Naive thymus-derived CD4-positive, alpha-beta T cell (primary cell): ENCODE measurements at regions not wholly inside any gene's neighbourhood (a gene's known extent, or its start where the extent isn't known, plus 50 kb on each side); places are given as distances from the start of the nearest gene placed in this dataset.
A peak's percentile ranks its signal among the peaks of the same experiment; 100 is the strongest.

Source experiments
- ATAC-seq: fragments of 150-1000 bp; cut with Tn5 transposase; 2 replicates; pipeline ENCODE4 v1.10.0; 2021; ENCODE audit warnings: mild to moderate bottlenecking, moderate library complexity
- CTCF ChIA-PET: fragments of 350-600 bp; sonication (Branson Sonifier 250); formaldehyde crosslinking; loops from one replicate; lab custom pipeline; 2021; ENCODE audit warnings: antibody characterized with exemption; lab: Charles Lee
- POLR2A ChIA-PET: fragments of 350-600 bp; sonication (Branson Sonifier 250); formaldehyde crosslinking; loops from one replicate; lab custom pipeline; 2021; ENCODE audit warnings: antibody characterized with exemption, inconsistent platforms; lab: Charles Lee
- DNase-seq, 9 donors: peaks; one replicate each; pipeline versions ENCODE4 v3.0.0 to v3.0.0-alpha.2; 2020 to 2022; ENCODE audit warnings: mixed read lengths in 1 of 9
- H3K27ac ChIP-seq: one replicate; pipeline ENCODE4 v1.7.0; 2013; ENCODE audit warnings: mild to moderate bottlenecking, low read depth, low read length, moderate library complexity
- H3K27me3 ChIP-seq, 2 donors: one replicate each; pipeline ENCODE4 v1.7.0; 2013; ENCODE audit warnings: low read length in 2 of 2, mild to moderate bottlenecking in 2 of 2, moderate library complexity in 2 of 2; ENCODE audit not compliant: control insufficient read depth in 2 of 2, insufficient read depth in 2 of 2
- H3K36me3 ChIP-seq, 3 experiments: 1 replicate in 2 of 3; 2 replicates in 1 of 3; pipeline ENCODE4 v1.7.0; 2013; ENCODE audit warnings: low read length in 3 of 3, mild to moderate bottlenecking in 3 of 3, moderate library complexity in 1 of 3; ENCODE audit not compliant: insufficient read depth in 3 of 3, control insufficient read depth in 2 of 3
- H3K4me1 ChIP-seq, 2 donors: one replicate each; pipeline ENCODE4 v1.7.0; 2013; ENCODE audit warnings: low read length in 2 of 2, mild to moderate bottlenecking in 2 of 2, moderate library complexity in 1 of 2; ENCODE audit not compliant: control insufficient read depth in 2 of 2, insufficient read depth in 2 of 2
- H3K4me3 ChIP-seq: 2 replicates; pipeline ENCODE4 v1.7.0; 2013; ENCODE audit warnings: mild to moderate bottlenecking, low read length
- H3K9me3 ChIP-seq, 3 experiments: 1 replicate in 2 of 3; 2 replicates in 1 of 3; pipeline ENCODE4 v1.7.0; 2013; ENCODE audit warnings: low read length in 3 of 3; ENCODE audit not compliant: control insufficient read depth in 2 of 3
- H3K27ac Mint-ChIP-seq, 9 donors: one replicate each; pipeline ENCODE4 v1.8.0; 2020 to 2022; ENCODE audit warnings: mixed read lengths in 9 of 9, mild to moderate bottlenecking in 8 of 9, moderate library complexity in 5 of 9, inconsistent platforms in 2 of 9
- H3K27me3 Mint-ChIP-seq, 5 donors: one replicate each; pipeline ENCODE4 v1.8.0; 2021 to 2022; ENCODE audit warnings: mixed read lengths in 5 of 5, mild to moderate bottlenecking in 1 of 5
- H3K36me3 Mint-ChIP-seq, 5 donors: one replicate each; pipeline ENCODE4 v1.8.0; 2020 to 2022; ENCODE audit warnings: mixed read lengths in 5 of 5, mild to moderate bottlenecking in 3 of 5, inconsistent platforms in 1 of 5
- H3K4me1 Mint-ChIP-seq, 7 donors: one replicate each; pipeline ENCODE4 v1.8.0; 2020 to 2022; ENCODE audit warnings: mixed read lengths in 7 of 7, mild to moderate bottlenecking in 3 of 7, inconsistent platforms in 1 of 7
- H3K4me3 Mint-ChIP-seq, 10 donors: one replicate each; pipeline ENCODE4 v1.8.0; 2020 to 2022; ENCODE audit warnings: mild to moderate bottlenecking in 10 of 10, mixed read lengths in 10 of 10, moderate library complexity in 6 of 10, inconsistent platforms in 2 of 10
- H3K9me3 Mint-ChIP-seq, 11 donors: one replicate each; pipeline ENCODE4 v1.8.0; 2020 to 2022; ENCODE audit warnings: mixed read lengths in 11 of 11, mild to moderate bottlenecking in 4 of 11, inconsistent platforms in 1 of 11, moderate library complexity in 1 of 11
- intact Hi-C, 2 donors: fragments of 100-400 bp; cut with micrococcal nuclease; formaldehyde crosslinking; loops; one replicate each; pipeline ENCODE4 v1.15.1; 2023

GRCh38 chr11:106224172-106224571 is 146.7 kb downstream of the AASDHPPT start:
- no peak for DNase-seq

GRCh38 chr11:106228996-106229395 is 151.5 kb downstream of the AASDHPPT start:
- H3K36me3 Mint-ChIP-seq: no peaks in the 10 kb centered on the region
- Histone ChIP-seq H3K36me3 (no peaks in the 10 kb centered on the region), H3K4me3 (no peak overlapping the region), H3K27me3 (no peaks in the 10 kb centered on the region), H3K4me1 (no peaks in the 10 kb centered on the region), H3K27ac (no peak overlapping the region), H3K9me3 (no peaks in the 10 kb centered on the region)
- H3K9me3 Mint-ChIP-seq: peaks cover 5 to 39% (median 13%) of the 10 kb centered on the region in 11 donors
- H3K4me1 Mint-ChIP-seq: no peaks in the 10 kb centered on the region
- no peak overlapping the region for H3K4me3 Mint-ChIP-seq
- ChIA-PET POLR2A (no interaction called here), CTCF (no interaction called here)
- intact Hi-C loops: no loop called here
- no peak overlapping the region for H3K27ac Mint-ChIP-seq
- no peak for ATAC-seq
- no peaks in the 10 kb centered on the region for H3K27me3 Mint-ChIP-seq
- no peak for DNase-seq

More at GRCh38 chr11:106224172-106224571, 146.7 kb downstream of the AASDHPPT start:
- Mint-ChIP-seq H3K4me3 (no peak overlapping the region), H3K9me3 (peaks cover 15 to 57% (median 26%) of the 10 kb centered on the region in 11 donors), H3K4me1 (no peaks in the 10 kb centered on the region), H3K27me3 (peaks cover 0 to 7% (median 0%) of the 10 kb centered on the region in 5 donors), H3K36me3 (peaks cover 0 to 5% (median 0%) of the 10 kb centered on the region in 5 donors), H3K27ac (no peak overlapping the region)
- Histone ChIP-seq H3K27me3 (no peaks in the 10 kb centered on the region), H3K4me3 (no peak overlapping the region), H3K27ac (no peak overlapping the region), H3K36me3 (no peaks in the 10 kb centered on the region), H3K9me3 (peaks cover 0 to 12% (median 0%) of the 10 kb centered on the region in 3 experiments), H3K4me1 (no peaks in the 10 kb centered on the region)
- ChIA-PET CTCF (no interaction called here), POLR2A (no interaction called here)
- no peak for ATAC-seq
- intact Hi-C loops: no loop called here

- Histone ChIP-seq H3K4me1 (no peaks in the 10 kb centered on the region), H3K4me3 (no peak overlapping the region), H3K27me3 (no peaks in the 10 kb centered on the region), H3K9me3 (no peaks in the 10 kb centered on the region), H3K36me3 (no peaks in the 10 kb centered on the region), H3K27ac (no peak overlapping the region)
- no peaks in the 10 kb centered on the region for H3K4me1 Mint-ChIP-seq
- peaks cover 5 to 33% (median 11%) of the 10 kb centered on the region in 11 donors for H3K9me3 Mint-ChIP-seq
- H3K27me3 Mint-ChIP-seq: no peaks in the 10 kb centered on the region
- DNase-seq (no peak), ATAC-seq (no peak)
- CTCF ChIA-PET: no interaction called here
- POLR2A ChIA-PET: no interaction called here
- no peak overlapping the region for H3K4me3 Mint-ChIP-seq
- intact Hi-C loops: no loop called here
- H3K36me3 Mint-ChIP-seq: no peaks in the 10 kb centered on the region
- H3K27ac Mint-ChIP-seq: no peak overlapping the region
Measured at GRCh38 chr11:106231591-106231990, 154.1 kb downstream of the AASDHPPT start.

- no peak for ATAC-seq
- Mint-ChIP-seq H3K4me3 (no peak overlapping the region), H3K9me3 (peaks cover 5 to 25% (median 10%) of the 10 kb centered on the region in 11 donors), H3K27ac (peak overlapping the region in 1 of 9 donors; percentile 8), H3K36me3 (no peaks in the 10 kb centered on the region), H3K27me3 (no peaks in the 10 kb centered on the region), H3K4me1 (no peaks in the 10 kb centered on the region)
- POLR2A ChIA-PET: no interaction called here
- intact Hi-C loops: no loop called here
- Histone ChIP-seq H3K9me3 (no peaks in the 10 kb centered on the region), H3K36me3 (no peaks in the 10 kb centered on the region), H3K4me3 (no peak overlapping the region), H3K27ac (no peak overlapping the region), H3K4me1 (no peaks in the 10 kb centered on the region), H3K27me3 (no peaks in the 10 kb centered on the region)
- no peak for DNase-seq
- CTCF ChIA-PET: no interaction called here
Measured at GRCh38 chr11:106233191-106233590, 155.7 kb downstream of the AASDHPPT start.

- peaks cover 0 to 2% (median 0%) of the 10 kb centered on the region in 5 donors for H3K27me3 Mint-ChIP-seq
- no peaks in the 10 kb centered on the region for H3K4me1 ChIP-seq
- no peaks in the 10 kb centered on the region for H3K36me3 ChIP-seq
- peaks cover 0 to 19% (median 5%) of the 10 kb centered on the region in 11 donors for H3K9me3 Mint-ChIP-seq
- ChIA-PET CTCF (no interaction called here), POLR2A (no interaction called here)
- H3K4me1 Mint-ChIP-seq: no peaks in the 10 kb centered on the region
- intact Hi-C loops: no loop called here
- H3K27me3 ChIP-seq: no peaks in the 10 kb centered on the region
- H3K36me3 Mint-ChIP-seq: no peaks in the 10 kb centered on the region
- H3K4me3 Mint-ChIP-seq: no peak overlapping the region
- no peak overlapping the region for H3K4me3 ChIP-seq
- H3K27ac ChIP-seq: no peak overlapping the region
- H3K9me3 ChIP-seq: no peaks in the 10 kb centered on the region
- ATAC-seq (no peak), DNase-seq (no peak)
- no peak overlapping the region for H3K27ac Mint-ChIP-seq
Measured at GRCh38 chr11:106234794-106235193, 157.3 kb downstream of the AASDHPPT start.

- no peaks in the 10 kb centered on the region for H3K4me1 Mint-ChIP-seq
- H3K27ac Mint-ChIP-seq: no peak overlapping the region
- H3K27ac ChIP-seq: no peak overlapping the region
- no peaks in the 10 kb centered on the region for H3K4me1 ChIP-seq
- ATAC-seq (no peak), DNase-seq (no peak)
- H3K4me3 Mint-ChIP-seq: no peak overlapping the region
- no peaks in the 10 kb centered on the region for H3K27me3 ChIP-seq
- peaks cover 0 to 5% (median 0%) of the 10 kb centered on the region in 11 donors for H3K9me3 Mint-ChIP-seq
- H3K36me3 ChIP-seq: no peaks in the 10 kb centered on the region
- CTCF ChIA-PET: no interaction called here
- POLR2A ChIA-PET: no interaction called here
- H3K9me3 ChIP-seq: no peaks in the 10 kb centered on the region
- no peak overlapping the region for H3K4me3 ChIP-seq
- no peaks in the 10 kb centered on the region for H3K36me3 Mint-ChIP-seq
- H3K27me3 Mint-ChIP-seq: peaks cover 0 to 6% (median 2%) of the 10 kb centered on the region in 5 donors
- intact Hi-C loops: no loop called here
Measured at GRCh38 chr11:106236295-106236694, 158.8 kb downstream of the AASDHPPT start.

GRCh38 chr11:106238704-106239360 is 161.4 kb downstream of the AASDHPPT start:
- no peak overlapping the region for H3K4me3 Mint-ChIP-seq
- no peaks in the 10 kb centered on the region for H3K36me3 ChIP-seq
- peaks cover 0 to 6% (median under 1%) of the 10 kb centered on the region in 11 donors for H3K9me3 Mint-ChIP-seq
- H3K4me1 ChIP-seq: no peaks in the 10 kb centered on the region
- intact Hi-C loops: no loop called here
- no peak overlapping the region for H3K4me3 ChIP-seq
- H3K4me1 Mint-ChIP-seq: no peaks in the 10 kb centered on the region
- ATAC-seq (no peak), DNase-seq (no peak)
- H3K27ac Mint-ChIP-seq: no peak overlapping the region
- no peaks in the 10 kb centered on the region for H3K36me3 Mint-ChIP-seq
- peaks cover 0 to 6% (median 2%) of the 10 kb centered on the region in 5 donors for H3K27me3 Mint-ChIP-seq
- H3K27ac ChIP-seq: no peak overlapping the region
- no peaks in the 10 kb centered on the region for H3K27me3 ChIP-seq
- no peaks in the 10 kb centered on the region for H3K9me3 ChIP-seq
- ChIA-PET CTCF (no interaction called here), POLR2A (no interaction called here)
